CD4-positive, alpha-beta T cell treated with Interleukin-2 at 100 ng/mL for 4 hours (primary cell): ENCODE measurements at regions not wholly inside any gene's neighbourhood (a gene's known extent, or its start where the extent isn't known, plus 50 kb on each side); places are given as distances from the start of the nearest gene placed in this dataset.

ENCODE experiments used
- DNase-seq: peaks from one replicate; pipeline ENCODE4 v3.0.0-alpha.2; 2020; ENCODE audit warnings: low spot score

DNA sequence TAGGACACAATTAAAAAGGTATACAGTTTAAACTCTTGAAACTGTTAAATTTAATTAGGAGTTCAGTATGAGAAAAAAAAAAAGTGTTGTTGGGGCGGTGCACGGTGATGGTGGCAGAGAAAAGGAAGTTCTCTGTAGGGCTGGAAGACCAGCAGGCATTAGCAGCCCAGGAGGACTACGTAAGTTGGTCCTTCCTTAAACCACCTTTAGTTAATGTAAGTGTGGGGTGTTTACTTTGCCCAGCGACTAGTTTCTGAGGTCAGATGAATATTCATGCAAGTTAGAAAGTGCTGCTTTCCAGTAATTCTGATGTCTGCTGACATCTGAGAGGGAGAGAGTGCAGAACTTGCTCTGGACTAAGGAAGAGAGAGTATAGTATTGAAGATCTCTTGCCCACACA, 54.9 kb downstream of the NKX2-1 start:
- no peak for DNase-seq

GRCh38 chr14:36462890-36463289, 57.1 kb downstream of the NKX2-1 start:
- no peak for DNase-seq

DNA sequence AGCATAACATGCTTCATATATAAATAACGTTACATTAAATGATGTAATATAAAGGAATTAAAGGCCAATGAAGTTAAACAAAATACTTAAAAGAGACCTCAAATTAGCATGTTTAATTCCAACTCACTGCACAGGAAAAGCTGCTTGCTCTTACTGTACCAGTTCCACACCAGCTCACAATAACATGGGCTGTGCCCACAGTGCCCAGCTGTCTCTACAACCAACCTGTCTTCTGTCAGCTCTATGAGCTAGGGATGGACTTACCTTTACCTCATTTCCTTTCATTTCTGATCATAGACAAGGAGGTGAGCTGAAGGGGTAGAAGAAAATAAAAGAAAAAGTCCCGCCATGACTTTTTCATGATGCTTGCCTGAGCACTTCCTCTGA, 64.8 kb downstream of the NKX2-1 start:
- no peak for DNase-seq

- no peak for DNase-seq
Measured at GRCh38 chr14:36454599-36455240, 65.3 kb downstream of the NKX2-1 start.

- DNase-seq, result no peak
Measured at GRCh38 chr14:36452860-36453259, 67.2 kb downstream of the NKX2-1 start.

DNA sequence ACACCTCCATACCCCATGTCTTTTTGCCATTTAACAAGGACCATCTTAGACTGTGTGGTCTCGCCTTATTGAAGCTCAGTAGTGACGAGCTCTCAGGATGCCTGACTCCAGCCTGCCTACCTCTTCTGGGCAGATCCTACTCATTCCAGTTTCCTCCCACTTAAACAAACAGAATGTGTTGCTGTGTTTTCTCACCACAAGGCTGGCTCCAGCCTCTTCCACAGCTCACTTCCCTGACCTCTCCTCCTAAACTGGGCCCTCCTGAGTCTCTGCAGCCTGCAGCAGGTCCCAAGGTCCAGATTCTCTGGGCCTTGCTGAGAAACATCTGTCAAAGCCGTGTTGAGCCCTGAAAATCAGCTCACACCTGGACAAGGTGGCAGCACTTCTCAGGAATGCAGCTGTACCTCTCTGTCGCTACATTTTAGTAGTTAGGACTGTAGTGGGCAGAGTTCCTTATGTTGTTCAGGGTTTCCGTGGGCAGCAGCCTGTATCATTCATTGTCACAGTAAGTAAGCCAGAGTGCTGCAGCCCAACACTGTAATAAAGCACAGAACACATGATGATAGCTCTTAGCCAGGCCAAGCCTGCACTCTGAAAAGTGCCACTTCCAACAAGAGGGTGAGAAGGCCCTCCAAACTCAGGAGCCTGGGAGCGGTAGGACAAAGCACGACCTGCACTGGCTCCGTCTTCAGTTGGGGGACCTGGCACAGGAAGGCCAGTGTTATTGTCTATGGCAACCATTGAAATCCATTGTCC, 68.5 kb downstream of the NKX2-1 start:
- DNase-seq, result no peak

GRCh38 chr14:36450550-36450949, 69.5 kb downstream of the NKX2-1 start:
- no peak for DNase-seq

DNA sequence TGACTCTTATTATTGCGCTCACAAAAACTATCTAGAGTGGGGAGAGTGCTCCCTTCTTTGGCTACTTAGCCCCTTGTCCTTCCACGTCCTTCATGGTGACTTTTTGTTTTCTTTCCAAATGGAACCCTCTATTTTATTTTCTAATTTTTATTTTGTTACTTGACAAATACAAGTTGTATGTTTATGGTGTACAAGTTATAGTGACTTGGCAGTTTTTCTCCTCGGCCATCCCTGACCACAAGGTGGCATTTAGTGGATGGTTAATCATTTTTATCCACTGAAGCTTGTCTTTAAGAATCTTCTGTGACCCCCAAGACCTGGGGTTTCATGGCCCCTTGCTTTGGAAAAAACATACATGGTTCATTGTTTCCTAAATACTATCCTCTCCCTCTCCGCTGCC, 70.1 kb downstream of the NKX2-1 start:
- no peak for DNase-seq

DNA sequence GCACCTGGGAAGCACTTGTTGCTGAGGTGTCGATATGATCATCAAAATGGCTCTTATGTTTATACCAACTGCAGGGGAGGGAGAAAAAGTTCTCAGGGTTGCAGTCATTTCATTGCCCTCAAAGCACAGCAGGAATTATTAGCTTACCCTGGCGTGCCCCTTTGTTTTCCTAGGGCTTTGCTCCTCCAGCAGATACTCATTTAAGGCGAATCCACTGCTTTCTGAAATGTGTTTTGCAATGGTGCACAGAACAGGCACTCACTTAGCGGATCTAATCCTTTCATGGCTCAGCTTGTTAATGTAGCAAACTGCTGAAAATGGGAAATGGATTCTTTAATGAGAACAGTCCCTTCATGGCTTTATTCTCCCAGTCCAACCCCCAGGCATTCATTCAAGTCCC, 76.7 kb downstream of the NKX2-1 start:
- no peak for DNase-seq

- no peak for DNase-seq
Measured at GRCh38 chr14:36442824-36443241, 77.2 kb downstream of the NKX2-1 start.

DNA sequence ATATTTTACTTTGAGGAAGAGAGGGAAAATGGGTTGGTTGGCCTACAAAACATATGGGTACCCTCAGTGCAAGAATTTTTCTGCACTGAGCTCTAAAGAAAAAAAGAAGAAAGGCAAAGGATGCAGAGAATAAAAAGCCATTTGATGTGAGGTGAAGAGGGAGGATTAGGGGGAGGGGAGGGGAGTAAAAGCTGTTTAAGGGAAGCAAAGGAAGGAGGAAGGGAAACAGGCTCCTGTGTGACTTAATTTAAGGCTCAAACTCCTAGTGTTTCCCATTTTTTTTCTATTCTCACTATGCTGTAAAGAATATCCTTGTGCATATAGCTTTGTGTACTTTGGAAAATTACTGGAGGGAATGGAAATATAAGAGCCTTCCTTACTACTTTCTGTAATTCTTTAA, 78.7 kb downstream of the NKX2-1 start:
- DNase-seq, result no peak

- DNase-seq, result no peak
Measured at GRCh38 chr14:36439766-36440165, 80.3 kb downstream of the NKX2-1 start.

DNA sequence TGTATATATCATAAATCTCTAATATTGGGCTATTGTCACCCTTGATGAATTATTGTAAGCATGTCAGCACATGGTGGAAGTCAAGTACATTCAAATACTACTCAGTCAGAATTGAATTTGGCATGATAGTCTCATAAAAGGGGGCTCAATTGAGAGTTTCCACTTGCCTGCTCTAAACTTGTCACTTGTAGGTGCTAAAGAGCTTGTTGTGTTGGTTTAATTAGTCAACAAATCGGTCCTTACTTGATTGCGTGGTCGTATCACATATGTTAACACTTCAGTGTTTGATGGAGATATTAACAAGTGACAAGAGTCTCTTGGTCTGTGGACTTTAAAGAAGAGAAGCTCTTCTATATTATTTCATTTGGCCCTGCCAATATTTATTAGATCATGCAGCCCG, 81.1 kb downstream of the NKX2-1 start:
- no peak for DNase-seq

DNA sequence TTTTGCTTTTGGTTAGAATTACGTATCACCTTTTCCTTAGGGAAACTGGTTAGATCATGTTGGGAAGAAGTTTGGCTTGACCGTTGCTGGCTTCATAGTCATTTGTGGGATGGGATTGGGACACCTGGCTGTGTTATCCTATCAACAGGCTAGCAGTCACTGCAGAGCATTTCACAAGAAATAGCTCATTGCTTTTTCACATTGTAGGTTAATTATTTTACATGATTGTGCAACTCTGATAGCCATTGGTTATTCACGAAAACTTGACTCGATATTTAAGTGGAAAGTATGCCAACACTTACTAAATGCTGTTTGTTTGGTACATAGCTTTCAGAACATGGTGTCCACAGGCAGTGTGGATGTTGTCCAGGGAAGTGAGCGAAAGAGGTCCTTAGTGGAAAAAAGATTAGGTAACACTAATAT, 89.4 kb downstream of the NKX2-1 start:
- DNase-seq, result no peak

GRCh38 chr14:36430169-36430568, 89.9 kb downstream of the NKX2-1 start:
- DNase-seq, result no peak

DNA sequence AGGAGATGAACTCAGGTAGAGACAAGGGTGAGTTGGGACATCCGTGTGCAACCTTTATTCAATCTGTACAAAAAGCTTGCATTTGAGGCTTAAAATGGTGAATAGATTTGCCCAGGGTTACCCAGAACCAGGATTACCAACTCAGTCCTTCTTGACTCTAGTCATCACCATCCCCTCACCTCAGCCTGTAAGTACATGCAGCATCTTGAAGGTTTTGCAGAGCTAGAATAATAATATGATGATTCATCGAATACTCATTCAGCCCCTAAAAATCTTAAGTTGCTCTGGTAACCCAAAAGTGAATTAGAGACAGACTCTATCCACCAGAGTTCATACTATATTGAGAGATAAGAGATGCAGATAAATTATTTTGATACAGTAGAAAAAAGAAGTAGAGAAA, 90.3 kb downstream of the NKX2-1 start:
- no peak for DNase-seq

DNA sequence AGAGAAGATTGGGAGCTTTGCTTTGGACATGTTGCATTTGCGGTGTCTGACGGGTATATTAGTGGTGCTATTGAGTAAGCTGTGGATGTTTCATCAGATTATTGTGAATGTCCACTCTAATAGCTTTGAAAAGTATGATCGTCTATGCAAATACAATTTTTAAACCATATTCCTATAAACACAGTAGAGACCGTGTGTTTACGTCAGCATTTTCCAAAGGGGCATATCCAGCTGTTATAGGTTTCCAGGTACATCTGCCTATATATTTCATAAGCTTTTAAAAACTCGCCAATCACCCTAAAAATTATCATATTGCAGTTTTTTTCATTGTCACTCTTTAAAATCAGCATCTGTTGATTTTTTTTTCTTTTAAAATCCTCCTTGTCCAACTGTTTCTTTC, 91.7 kb downstream of the NKX2-1 start:
- no peak for DNase-seq

GRCh38 chr14:36426836-36427235, 93.2 kb downstream of the NKX2-1 start:
- DNase-seq, result no peak

GRCh38 chr14:36426113-36426512, 93.9 kb downstream of the NKX2-1 start:
- DNase-seq, result no peak

DNA sequence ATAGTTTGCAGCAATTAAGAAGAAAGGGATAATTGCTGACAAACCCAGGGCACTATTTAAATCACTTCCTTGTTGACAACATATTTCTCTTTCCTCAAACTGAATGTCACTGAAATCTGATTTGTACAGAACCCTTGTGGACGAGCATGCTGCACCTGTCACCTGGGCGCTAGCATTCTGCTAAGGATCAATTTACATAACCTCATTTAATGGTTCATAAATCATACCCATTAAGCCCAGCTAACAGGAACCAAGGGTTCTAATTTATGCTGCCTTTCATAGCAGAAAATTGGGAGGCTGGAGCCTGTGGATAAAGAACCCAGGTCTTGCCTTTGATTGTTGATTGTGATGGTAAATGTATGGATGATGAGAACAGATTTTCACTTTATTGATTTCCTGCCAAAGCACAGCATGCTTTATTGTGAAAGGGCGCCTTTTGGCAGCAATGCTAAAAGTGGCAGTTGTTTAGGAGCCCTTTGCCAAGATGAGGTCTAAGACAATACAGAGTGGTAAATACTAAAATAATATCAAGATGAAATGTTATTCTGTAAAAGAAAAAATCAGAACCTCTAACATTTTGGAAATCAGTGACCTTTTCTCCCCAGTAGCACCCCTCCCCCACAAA, 95.4 kb downstream of the NKX2-1 start:
- DNase-seq, result no peak

DNA sequence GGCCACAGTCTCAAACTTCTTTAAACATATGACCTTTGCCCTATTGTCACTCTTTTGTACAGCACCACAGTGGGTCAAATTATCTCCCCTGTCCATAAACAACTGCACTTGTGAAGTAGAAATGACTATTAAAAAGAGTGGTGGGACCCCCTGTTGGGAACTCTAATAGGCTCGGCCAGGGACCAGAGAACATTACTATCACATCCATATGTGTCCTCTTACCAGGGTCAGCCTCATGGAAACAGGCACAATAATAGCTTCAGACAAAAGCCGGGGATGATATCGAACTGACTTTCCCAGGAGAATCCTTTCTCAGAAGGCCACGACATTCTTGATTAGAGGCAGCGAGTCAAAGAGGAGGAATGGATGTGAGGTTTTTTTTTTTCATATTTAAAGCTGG, 96.6 kb downstream of the NKX2-1 start:
- no peak for DNase-seq

GRCh38 chr14:36420149-36420687, 99.8 kb upstream of the MBIP start:
- DNase-seq, result no peak

DNA sequence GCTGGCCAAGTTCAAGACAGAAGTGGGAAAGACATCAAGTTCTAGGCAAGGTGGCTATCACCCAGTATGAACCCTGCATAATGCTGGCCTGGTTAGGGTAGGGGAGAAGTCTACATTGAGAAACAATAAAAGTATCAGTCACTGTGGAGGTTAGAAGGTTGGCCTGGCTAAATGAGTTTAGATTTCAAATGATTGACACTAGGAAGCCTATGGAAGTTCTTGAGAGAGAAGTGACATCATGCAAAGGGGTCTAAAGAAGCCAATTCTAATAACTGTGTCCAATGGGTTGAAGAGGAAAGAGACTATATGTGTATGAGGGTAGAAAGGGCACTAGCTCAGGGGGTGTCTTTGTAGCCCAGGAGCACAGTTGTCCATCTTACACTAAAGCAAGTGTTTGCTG, 98.5 kb upstream of the MBIP start:
- no peak for DNase-seq
